Upper lobe of right lung (tissue), 1 donor: ENCODE measurements at regions not wholly inside any gene's neighbourhood (a gene's known extent, or its start where the extent isn't known, plus 50 kb on each side); places are given as distances from the start of the nearest gene placed in this dataset.

Experiments used
- ATAC-seq: fragments of 200-7000 bp; cut with Tn5 transposase; one replicate; pipeline ENCODE4 v1.9.1; 2020; ENCODE audit warnings: mild to moderate bottlenecking, moderate library complexity
- DNase-seq: peaks from one replicate; pipeline ENCODE4 v3.0.0-alpha.2; 2020
- H3K27ac ChIP-seq: fragments of 200-600 bp; one replicate; pipeline ENCODE4 v1.8.0; 2022
- H3K27me3 ChIP-seq: fragments of 200-600 bp; one replicate; pipeline ENCODE4 v1.8.0; 2022; ENCODE audit warnings: mild to moderate bottlenecking
- H3K36me3 ChIP-seq: fragments of 200-600 bp; one replicate; pipeline ENCODE4 v1.8.0; 2022
- H3K4me1 ChIP-seq: fragments of 200-600 bp; one replicate; pipeline ENCODE4 v1.8.0; 2022
- H3K4me3 ChIP-seq: fragments of 200-600 bp; one replicate; pipeline ENCODE4 v1.8.0; 2022; ENCODE audit warnings: mild to moderate bottlenecking
- H3K9me3 ChIP-seq: fragments of 200-600 bp; one replicate; pipeline ENCODE4 v1.8.0; 2022
- CTCF ChIP-seq: fragments of 200-600 bp; IDR thresholded peaks from one replicate; pipeline ENCODE4 v1.8.0; 2022; ENCODE audit warnings: antibody characterized with exemption
- intact Hi-C: fragments of 100-400 bp; cut with DNase I; formaldehyde crosslinking; loops from one replicate; pipeline ENCODE4 v1.11.0; 2022
- donor health status: DM: no; HTN: yes; CAD: no; lungs with severe emphysema.

- Histone ChIP-seq H3K36me3 (no peaks in the 10 kb centered on the region), H3K27ac (no peak overlapping the region), H3K27me3 (no peaks in the 10 kb centered on the region), H3K9me3 (no peaks in the 10 kb centered on the region), H3K4me3 (no peak overlapping the region), H3K4me1 (no peaks in the 10 kb centered on the region)
- intact Hi-C loops = no loop called here
- DNase-seq = no peak
- ATAC-seq = no peak
- no peak for TF ChIP-seq CTCF
Observed at GRCh38 chr16:54525104-54525503, 238.5 kb upstream of the IRX3 start.

DNA sequence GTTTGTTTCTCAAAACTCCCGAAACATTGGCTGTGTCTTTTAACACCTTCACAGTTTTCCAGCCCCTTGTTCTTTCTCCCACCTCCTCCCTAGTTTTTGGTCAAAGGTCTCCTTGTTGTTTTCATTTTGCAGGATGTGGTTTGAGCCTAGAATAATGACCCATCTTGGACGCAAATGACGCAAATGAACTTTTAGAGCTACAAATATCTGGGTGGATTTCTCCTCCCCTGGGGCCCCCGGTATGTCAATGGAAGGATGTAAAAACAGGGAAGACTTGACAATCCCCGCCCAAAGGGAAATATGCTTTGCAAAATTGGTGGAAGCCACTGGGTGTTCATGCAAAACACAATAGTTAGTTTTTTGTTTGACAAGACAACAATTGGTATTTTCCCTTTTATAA, 236.0 kb upstream of the IRX3 start:
- Histone ChIP-seq H3K27ac (no peak overlapping the region), H3K27me3 (no peaks in the 10 kb centered on the region), H3K4me3 (no peak overlapping the region), H3K9me3 (peaks cover 5% of the 10 kb centered on the region), H3K36me3 (no peaks in the 10 kb centered on the region), H3K4me1 (no peaks in the 10 kb centered on the region)
- TF ChIP-seq CTCF = no peak
- ATAC-seq (no peak), DNase-seq (no peak)
- intact Hi-C loops = no loop called here

- DNase-seq = no peak
- Histone ChIP-seq H3K4me3 (no peak overlapping the region), H3K4me1 (no peaks in the 10 kb centered on the region), H3K9me3 (peaks cover 5% of the 10 kb centered on the region), H3K27me3 (no peaks in the 10 kb centered on the region), H3K27ac (no peak overlapping the region), H3K36me3 (no peaks in the 10 kb centered on the region)
- intact Hi-C loops = no loop called here
- TF ChIP-seq CTCF = no peak
- no peak for ATAC-seq
Observed at GRCh38 chr16:54521327-54521726, 234.7 kb upstream of the IRX3 start.

DNA sequence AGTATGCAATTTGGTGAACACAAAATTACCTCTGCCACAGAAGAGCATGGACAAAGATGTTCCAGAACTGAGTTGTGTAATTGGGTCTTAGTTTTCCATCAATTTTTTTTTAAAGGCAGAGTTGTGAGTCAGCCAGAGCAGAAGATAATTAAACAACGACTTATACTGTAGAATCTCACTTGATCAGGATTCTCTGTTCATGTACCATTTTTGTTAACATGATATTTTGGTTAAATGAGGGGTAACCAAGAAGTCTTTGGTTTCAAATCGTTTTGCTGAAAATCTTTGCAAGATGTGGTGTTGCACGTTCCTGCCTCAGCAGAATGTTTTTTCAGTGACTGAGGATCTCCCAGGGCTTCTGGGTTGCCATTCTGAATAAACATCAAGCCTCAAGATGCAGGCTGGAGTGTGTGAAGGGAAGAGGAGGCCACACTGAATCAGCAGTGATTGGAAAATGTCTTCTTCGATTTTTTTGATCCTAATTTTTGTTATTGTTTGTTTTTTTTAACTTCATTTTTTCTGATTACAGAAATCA, 232.6 kb upstream of the IRX3 start:
- H3K36me3 ChIP-seq = no peaks in the 10 kb centered on the region
- TF ChIP-seq CTCF = no peak
- H3K4me1 ChIP-seq = no peaks in the 10 kb centered on the region
- H3K4me3 ChIP-seq = no peak overlapping the region
- no peak for ATAC-seq
- intact Hi-C loops = no loop called here
- no peak overlapping the region for H3K27ac ChIP-seq
- H3K9me3 ChIP-seq = peaks cover 5% of the 10 kb centered on the region
- no peaks in the 10 kb centered on the region for H3K27me3 ChIP-seq
- DNase-seq = no peak

DNA sequence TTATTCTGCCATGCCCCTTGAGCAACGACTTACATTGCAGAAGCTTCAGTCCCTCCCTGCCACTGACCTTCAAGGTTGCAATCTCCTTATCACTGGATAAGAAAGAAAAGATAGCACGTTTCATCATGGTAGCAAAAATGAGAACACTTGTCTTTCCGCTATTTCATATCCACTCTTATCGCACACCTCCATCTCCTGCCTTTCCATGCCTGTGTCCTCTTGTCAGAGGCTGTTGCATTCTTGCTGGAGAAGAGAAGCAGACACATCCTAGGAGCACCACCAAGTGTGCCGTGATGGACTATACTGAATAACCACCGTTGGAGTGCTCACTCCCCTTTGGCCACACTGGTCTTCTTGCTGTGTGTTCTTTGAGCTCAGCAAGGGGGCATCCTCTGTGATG, 230.6 kb upstream of the IRX3 start:
- no peak overlapping the region for H3K27ac ChIP-seq
- no peak for ATAC-seq
- no peaks in the 10 kb centered on the region for H3K4me1 ChIP-seq
- DNase-seq = no peak
- intact Hi-C loops = no loop called here
- H3K27me3 ChIP-seq = no peaks in the 10 kb centered on the region
- peaks cover 5% of the 10 kb centered on the region for H3K9me3 ChIP-seq
- TF ChIP-seq CTCF = no peak
- no peak overlapping the region for H3K4me3 ChIP-seq
- no peaks in the 10 kb centered on the region for H3K36me3 ChIP-seq

DNA sequence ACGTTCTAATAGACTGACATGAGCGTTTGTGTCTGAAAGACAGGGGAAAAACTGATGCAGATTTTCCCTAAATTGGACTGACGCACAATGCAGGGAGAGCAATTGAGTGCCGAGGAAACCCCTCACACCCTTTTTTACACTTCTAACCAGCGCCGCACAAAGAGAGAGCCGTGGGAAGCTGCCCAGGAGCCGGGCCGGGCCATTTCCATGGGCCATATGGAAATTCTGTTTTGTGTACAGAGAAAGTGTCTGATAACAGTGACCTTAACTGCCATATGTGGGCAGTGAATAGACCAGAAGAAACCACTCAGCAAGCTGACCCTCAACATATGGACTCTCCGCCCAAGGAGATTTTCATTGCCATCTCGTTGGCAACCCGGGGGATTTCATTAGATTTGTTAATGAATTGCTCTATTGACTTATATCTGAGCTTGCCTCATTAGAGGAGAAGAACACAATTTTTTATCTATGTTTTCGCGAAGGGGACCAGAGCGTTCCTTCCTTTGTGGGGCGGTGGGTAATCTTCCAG, 225.9 kb upstream of the IRX3 start:
- intact Hi-C loops = no loop called here
- DNase-seq = no peak

More for the DNA sequence above, 225.9 kb upstream of the IRX3 start:
- Histone ChIP-seq H3K27ac (no peak overlapping the region), H3K27me3 (peaks cover 3% of the 10 kb centered on the region), H3K36me3 (no peaks in the 10 kb centered on the region), H3K9me3 (no peaks in the 10 kb centered on the region), H3K4me1 (no peaks in the 10 kb centered on the region), H3K4me3 (no peak overlapping the region)
- TF ChIP-seq CTCF = no peak
- no peak for ATAC-seq
